Kidney (tissue), 13 donors: ENCODE measurements at regions not wholly inside any gene's neighbourhood (a gene's known extent, or its start where the extent isn't known, plus 50 kb on each side); places are given as distances from the start of the nearest gene placed in this dataset.

Source experiments
- DNase-seq, 5 donors: peaks; one replicate each; pipeline ENCODE4 v3.0.0-alpha.2; 2013 to 2020
- FAIRE-seq: peaks from 2 replicates; lab custom pipeline; 2012; peaks lifted over from hg19 to GRCh38; lab: Jason Lieb, UNC
- H3K27ac ChIP-seq, 2 donors: one replicate each; pipeline ENCODE4 v1.7.0; 2013; ENCODE audit warnings: low read depth in 2 of 2, low read length in 2 of 2, inconsistent platforms in 1 of 2
- H3K27me3 ChIP-seq: one replicate; pipeline ENCODE4 v1.7.1; 2013; ENCODE audit warnings: low read length, inconsistent platforms; ENCODE audit not compliant: control insufficient read depth, insufficient read depth
- H3K36me3 ChIP-seq, 3 donors: one replicate each; pipeline versions ENCODE4 v1.7.0 to v1.7.1; 2013; ENCODE audit warnings: low read length in 3 of 3, control low read depth in 1 of 3, inconsistent platforms in 1 of 3; ENCODE audit not compliant: insufficient read depth in 3 of 3, control insufficient read depth in 2 of 3
- H3K4me1 ChIP-seq, 3 donors: one replicate each; pipeline versions ENCODE4 v1.7.0 to v1.7.1; 2013; ENCODE audit warnings: low read length in 3 of 3, inconsistent platforms in 1 of 3, low read depth in 1 of 3; ENCODE audit not compliant: control insufficient read depth in 2 of 3, insufficient read depth in 2 of 3
- H3K4me3 ChIP-seq, 3 donors: one replicate each; pipeline versions ENCODE4 v1.7.0 to v1.8.1; 2013; ENCODE audit warnings: low read length in 3 of 3, control low read depth in 1 of 3, inconsistent platforms in 1 of 3
- H3K9ac ChIP-seq, 3 donors: one replicate each; pipeline versions ENCODE4 v1.7.0 to v1.7.1; 2013; ENCODE audit warnings: low read length in 3 of 3, control low read depth in 1 of 3, inconsistent platforms in 1 of 3
- H3K9me3 ChIP-seq, 3 donors: one replicate each; pipeline versions ENCODE4 v1.7.0 to v1.7.1; 2013; ENCODE audit warnings: low read length in 3 of 3, control low read depth in 1 of 3, inconsistent platforms in 1 of 3; ENCODE audit not compliant: control insufficient read depth in 2 of 3, insufficient read depth in 1 of 3
- intact Hi-C: fragments of 100-400 bp; cut with DNase I; formaldehyde crosslinking; loops from one replicate; pipeline ENCODE4 v1.11.1; 2022
- TF ChIP-seq, protein P1 (sequence below): IDR thresholded peaks from 3 replicates; pipeline ENCODE4 v1.5.1; 2012; ENCODE audit warnings: mild to moderate bottlenecking, moderate library complexity, borderline replicate concordance; ENCODE audit not compliant: insufficient read depth; ENCODE audit errors: extremely low read depth
- donor health status: control.
- donor health status: control.
- donor health status: control.
- donor health status: control.
- donor health status: control.
- donor health status: DM: yes; HTN: yes; CAD: no.
- donor health status: Normal renal cell carcinoma (clear cell type).

- H3K4me3 ChIP-seq = no peak overlapping the region
- H3K36me3 ChIP-seq = no peaks in the 10 kb centered on the region
- intact Hi-C loops = no loop called here
- H3K27me3 ChIP-seq = no peaks in the 10 kb centered on the region
- TF ChIP-seq, protein P1, sequence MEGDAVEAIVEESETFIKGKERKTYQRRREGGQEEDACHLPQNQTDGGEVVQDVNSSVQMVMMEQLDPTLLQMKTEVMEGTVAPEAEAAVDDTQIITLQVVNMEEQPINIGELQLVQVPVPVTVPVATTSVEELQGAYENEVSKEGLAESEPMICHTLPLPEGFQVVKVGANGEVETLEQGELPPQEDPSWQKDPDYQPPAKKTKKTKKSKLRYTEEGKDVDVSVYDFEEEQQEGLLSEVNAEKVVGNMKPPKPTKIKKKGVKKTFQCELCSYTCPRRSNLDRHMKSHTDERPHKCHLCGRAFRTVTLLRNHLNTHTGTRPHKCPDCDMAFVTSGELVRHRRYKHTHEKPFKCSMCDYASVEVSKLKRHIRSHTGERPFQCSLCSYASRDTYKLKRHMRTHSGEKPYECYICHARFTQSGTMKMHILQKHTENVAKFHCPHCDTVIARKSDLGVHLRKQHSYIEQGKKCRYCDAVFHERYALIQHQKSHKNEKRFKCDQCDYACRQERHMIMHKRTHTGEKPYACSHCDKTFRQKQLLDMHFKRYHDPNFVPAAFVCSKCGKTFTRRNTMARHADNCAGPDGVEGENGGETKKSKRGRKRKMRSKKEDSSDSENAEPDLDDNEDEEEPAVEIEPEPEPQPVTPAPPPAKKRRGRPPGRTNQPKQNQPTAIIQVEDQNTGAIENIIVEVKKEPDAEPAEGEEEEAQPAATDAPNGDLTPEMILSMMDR = no peak
- no peak for DNase-seq
- no peak overlapping the region for H3K9ac ChIP-seq
- H3K9me3 ChIP-seq = no peaks in the 10 kb centered on the region
- FAIRE-seq = no peak
- H3K27ac ChIP-seq = no peak overlapping the region
- no peaks in the 10 kb centered on the region for H3K4me1 ChIP-seq
Observed at GRCh38 chrX:122880952-122881351, 303.1 kb upstream of the GRIA3 start.

DNA sequence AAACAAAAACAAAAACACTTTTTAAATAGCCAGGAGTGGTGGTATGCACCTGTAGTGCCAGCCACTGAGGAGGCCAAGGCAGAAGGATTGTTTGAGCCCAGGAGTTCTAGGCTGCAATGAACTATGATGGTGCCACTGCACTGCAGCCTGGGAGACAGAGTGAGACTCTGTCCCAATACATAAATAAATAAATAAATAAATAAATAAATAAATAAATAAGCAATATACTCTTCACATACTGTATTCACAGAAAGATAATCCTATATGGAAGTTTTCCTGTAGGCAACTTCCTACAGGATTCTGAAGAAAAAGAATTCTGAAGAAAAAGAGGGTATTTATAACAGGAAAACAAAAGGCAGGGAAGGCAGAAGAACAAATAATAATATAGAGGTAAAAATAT, 293.3 kb upstream of the GRIA3 start:
- Histone ChIP-seq H3K9me3 (no peaks in the 10 kb centered on the region), H3K27me3 (no peaks in the 10 kb centered on the region), H3K4me3 (no peak overlapping the region), H3K9ac (no peak overlapping the region), H3K36me3 (no peaks in the 10 kb centered on the region), H3K4me1 (no peaks in the 10 kb centered on the region), H3K27ac (no peak overlapping the region)
- TF ChIP-seq, protein P1 = no peak
- FAIRE-seq (no peak), DNase-seq (no peak)
- intact Hi-C loops = no loop called here

DNA sequence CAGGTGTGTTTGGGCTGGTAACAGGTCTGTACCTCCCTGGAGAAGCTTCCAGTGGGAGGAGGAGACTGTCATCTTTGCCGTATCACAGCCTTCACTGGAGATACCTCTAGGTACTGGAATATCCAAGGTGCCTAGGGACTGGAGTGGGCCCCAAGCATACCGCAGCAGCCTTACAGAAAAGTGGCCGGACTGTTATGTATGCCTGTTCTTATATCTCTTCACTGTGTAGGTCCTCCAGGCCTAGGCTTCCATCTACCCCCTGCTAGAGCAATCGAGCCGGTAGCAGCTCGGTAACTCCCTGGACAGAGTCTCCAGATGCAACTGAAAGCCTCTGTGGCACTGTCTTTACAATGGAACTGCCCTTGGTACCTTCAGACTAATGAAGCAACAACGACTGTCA, 277.4 kb upstream of the GRIA3 start:
- TF ChIP-seq, protein P1 = no peak
- FAIRE-seq (no peak), DNase-seq (no peak)
- H3K36me3 ChIP-seq = no peaks in the 10 kb centered on the region
- no peak overlapping the region for H3K4me3 ChIP-seq
- no peaks in the 10 kb centered on the region for H3K9me3 ChIP-seq
- no peaks in the 10 kb centered on the region for H3K27me3 ChIP-seq
- intact Hi-C loops = no loop called here
- no peak overlapping the region for H3K27ac ChIP-seq
- no peaks in the 10 kb centered on the region for H3K4me1 ChIP-seq
- no peak overlapping the region for H3K9ac ChIP-seq

- intact Hi-C loops = no loop called here
Observed at GRCh38 chrX:122907375-122907774, 276.7 kb upstream of the GRIA3 start.

More at GRCh38 chrX:122907375-122907774, 276.7 kb upstream of the GRIA3 start:
- H3K27ac ChIP-seq = no peak overlapping the region
- FAIRE-seq (no peak), DNase-seq (no peak)
- no peaks in the 10 kb centered on the region for H3K9me3 ChIP-seq
- no peaks in the 10 kb centered on the region for H3K4me1 ChIP-seq
- H3K9ac ChIP-seq = no peak overlapping the region
- no peaks in the 10 kb centered on the region for H3K27me3 ChIP-seq
- TF ChIP-seq, protein P1 = no peak
- H3K4me3 ChIP-seq = no peak overlapping the region
- H3K36me3 ChIP-seq = no peaks in the 10 kb centered on the region
